Lower leg skin (tissue), 3 donors: ENCODE measurements at regions not wholly inside any gene's neighbourhood (a gene's known extent, or its start where the extent isn't known, plus 50 kb on each side); places are given as distances from the start of the nearest gene placed in this dataset.

Source experiments
- POLR2A ChIP-seq, 2 donors: fragments of 450-650 bp; IDR thresholded peaks; one replicate each; pipeline ENCODE4 v1.6.1; 2016 to 2017; ENCODE audit warnings: antibody characterized with exemption in 2 of 2, mild to moderate bottlenecking in 1 of 2, moderate library complexity in 1 of 2
- TF ChIP-seq, protein P1 (sequence below), 3 donors: fragments of 450-650 bp; IDR thresholded peaks; one replicate each; pipeline ENCODE4 v1.5.1; 2016; ENCODE audit warnings: antibody characterized with exemption in 3 of 3, mild to moderate bottlenecking in 3 of 3, moderate library complexity in 2 of 3

DNA sequence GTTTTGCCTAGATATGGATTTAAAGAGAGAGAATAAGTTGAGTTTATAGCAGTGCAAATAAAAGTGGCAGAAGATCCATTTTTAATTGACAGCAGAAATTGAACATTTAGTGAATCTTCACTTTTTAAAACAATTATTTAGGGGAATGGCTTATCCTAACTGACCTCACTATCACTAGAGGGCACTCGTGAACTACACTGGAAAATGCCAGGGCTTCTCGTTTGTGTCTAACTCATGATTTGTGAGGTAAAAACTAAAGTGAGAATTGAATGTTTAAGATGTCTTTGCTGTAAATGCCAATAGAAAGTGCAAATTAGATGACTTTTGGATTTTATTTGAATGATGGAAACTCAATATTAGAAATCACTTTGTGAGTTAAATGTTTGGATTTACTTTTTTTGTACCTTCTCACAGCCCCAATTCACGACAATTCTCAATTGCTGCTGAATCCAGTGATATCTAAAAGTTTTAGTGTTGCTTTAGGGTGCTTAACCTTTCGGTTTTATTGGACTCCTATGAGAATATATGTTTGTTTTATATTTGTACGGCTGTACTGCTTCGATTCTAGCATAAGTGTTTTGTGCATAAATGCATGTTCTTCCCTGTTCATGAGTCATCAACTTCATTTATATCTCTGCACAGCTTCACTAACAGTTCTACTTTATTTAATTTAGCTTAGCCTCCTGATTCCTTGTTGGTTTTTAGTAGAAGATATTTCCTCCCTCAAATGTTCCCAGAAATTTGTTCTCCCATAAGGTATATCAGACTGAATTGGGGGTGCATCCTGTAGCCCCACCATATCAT, 462.1 kb downstream of the MFSD1 start:
- TF ChIP-seq, protein P1, sequence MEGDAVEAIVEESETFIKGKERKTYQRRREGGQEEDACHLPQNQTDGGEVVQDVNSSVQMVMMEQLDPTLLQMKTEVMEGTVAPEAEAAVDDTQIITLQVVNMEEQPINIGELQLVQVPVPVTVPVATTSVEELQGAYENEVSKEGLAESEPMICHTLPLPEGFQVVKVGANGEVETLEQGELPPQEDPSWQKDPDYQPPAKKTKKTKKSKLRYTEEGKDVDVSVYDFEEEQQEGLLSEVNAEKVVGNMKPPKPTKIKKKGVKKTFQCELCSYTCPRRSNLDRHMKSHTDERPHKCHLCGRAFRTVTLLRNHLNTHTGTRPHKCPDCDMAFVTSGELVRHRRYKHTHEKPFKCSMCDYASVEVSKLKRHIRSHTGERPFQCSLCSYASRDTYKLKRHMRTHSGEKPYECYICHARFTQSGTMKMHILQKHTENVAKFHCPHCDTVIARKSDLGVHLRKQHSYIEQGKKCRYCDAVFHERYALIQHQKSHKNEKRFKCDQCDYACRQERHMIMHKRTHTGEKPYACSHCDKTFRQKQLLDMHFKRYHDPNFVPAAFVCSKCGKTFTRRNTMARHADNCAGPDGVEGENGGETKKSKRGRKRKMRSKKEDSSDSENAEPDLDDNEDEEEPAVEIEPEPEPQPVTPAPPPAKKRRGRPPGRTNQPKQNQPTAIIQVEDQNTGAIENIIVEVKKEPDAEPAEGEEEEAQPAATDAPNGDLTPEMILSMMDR (IDR thresholded peaks at IDR 0.05), result no peak
- TF ChIP-seq POLR2A (IDR thresholded peaks at IDR 0.05), result no peak
